ENCODE measurements at regions not wholly inside any gene's neighbourhood (a gene's known extent, or its start where the extent isn't known, plus 50 kb on each side); places are given as distances from the start of the nearest gene placed in this dataset.

DNA sequence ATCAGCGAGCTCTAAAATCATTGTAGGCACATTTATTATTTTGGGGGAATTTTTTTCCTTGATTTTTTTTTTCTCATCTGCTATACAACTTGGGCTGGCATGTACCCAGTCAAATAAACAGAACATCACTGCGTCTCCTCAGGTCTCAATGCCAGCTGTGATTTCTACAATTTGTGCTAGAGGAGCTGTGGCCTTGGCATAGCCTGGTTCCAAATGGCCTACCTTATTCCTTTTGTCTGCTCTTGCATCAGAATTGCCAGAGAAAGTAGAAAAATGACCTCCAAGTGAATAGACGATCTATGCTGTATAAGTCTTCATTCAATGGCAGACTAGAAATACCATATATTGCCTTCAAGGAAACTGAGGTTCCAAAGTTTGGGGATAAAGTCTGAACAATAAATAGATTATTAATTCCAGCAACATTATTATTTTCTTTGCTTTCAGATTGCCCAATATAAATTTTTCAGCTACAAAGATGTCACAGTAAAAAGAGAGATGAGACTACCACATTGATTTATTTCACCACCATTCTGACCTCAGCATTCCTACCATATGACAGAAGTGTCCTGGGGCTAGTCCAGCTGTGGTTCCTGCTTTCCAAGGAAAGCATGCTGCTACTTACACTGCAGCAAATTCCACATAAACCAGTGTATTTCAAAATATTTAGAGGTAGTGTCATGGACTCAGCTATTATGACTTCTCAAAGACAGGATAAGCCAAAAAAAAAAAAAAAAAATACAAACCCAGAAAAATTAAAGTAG, 493.9 kb upstream of the ZNF385D start:
- no peak overlapping the region for H2AFZ ChIP-seq
- no peak overlapping the region for H3K4me2 ChIP-seq (ENCODE audit: low read length)
- H3K9me3 ChIP-seq (ENCODE audit: control insufficient read depth, low read length): no peaks in the 10 kb centered on the region
- no peaks in the 10 kb centered on the region for H3K27me3 ChIP-seq (ENCODE audit: control insufficient read depth, insufficient read depth, low read length)
- H3K79me2 ChIP-seq: no peaks in the 10 kb centered on the region
- TF ChIP-seq CTCF (IDR thresholded peaks at IDR 0.05): no peak
- no peaks in the 10 kb centered on the region for H3K36me3 ChIP-seq (ENCODE audit: control insufficient read depth, insufficient read depth, low read length)
- H3K9ac ChIP-seq: no peak overlapping the region
- H3K27ac ChIP-seq: no peak overlapping the region
- no peaks in the 10 kb centered on the region for H3K4me1 ChIP-seq
- no peak overlapping the region for H3K4me3 ChIP-seq (ENCODE audit: low read depth, low read length)

DNA sequence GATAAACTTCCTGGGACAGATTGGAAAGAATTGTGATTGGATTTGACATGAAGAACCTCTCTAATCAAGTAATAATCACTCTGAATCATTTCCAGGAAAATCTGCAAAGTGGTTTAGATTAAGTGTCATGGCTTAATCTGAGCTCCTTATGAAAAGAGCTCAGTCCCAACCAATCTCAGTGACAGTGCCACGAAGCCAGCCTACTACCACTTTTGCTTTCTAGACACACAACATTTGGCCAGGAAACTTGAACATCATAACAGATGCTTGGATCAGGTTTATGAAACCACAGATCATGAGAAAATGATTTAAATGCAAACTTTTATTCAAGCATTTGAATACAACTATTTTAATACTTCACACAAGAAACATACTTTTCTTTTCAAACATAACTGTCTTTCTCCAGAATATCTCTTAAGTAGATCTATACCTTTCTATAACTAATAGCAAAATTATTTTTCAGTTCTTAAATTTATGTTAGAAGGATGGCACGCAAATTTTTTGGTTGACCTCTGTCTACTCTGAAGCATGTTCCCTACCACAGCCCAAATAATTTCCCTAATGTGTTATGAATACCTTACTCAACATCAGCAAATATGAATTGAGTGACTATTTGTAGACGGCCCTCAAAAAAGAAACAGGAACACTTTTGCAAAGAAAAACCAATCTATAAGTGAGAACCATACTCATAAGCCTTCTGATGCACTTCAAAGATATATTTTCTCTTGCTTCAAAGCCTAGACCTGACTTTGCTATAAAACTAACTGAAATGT, 495.0 kb upstream of the ZNF385D start:
- Histone ChIP-seq H3K4me3 (ENCODE audit: low read depth, low read length) (no peak overlapping the region), H3K79me2 (no peaks in the 10 kb centered on the region), H3K36me3 (ENCODE audit: control insufficient read depth, insufficient read depth, low read length) (no peaks in the 10 kb centered on the region), H3K27me3 (ENCODE audit: control insufficient read depth, insufficient read depth, low read length) (no peaks in the 10 kb centered on the region), H3K27ac (no peak overlapping the region), H3K4me1 (no peaks in the 10 kb centered on the region), H3K4me2 (ENCODE audit: low read length) (no peak overlapping the region), H3K9ac (no peak overlapping the region), H2AFZ (no peak overlapping the region), H3K9me3 (ENCODE audit: control insufficient read depth, low read length) (no peaks in the 10 kb centered on the region)
- no peak for TF ChIP-seq CTCF (IDR thresholded peaks at IDR 0.05)

GRCh38 chr3:22249658-22250057, 498.6 kb upstream of the ZNF385D start:
- Histone ChIP-seq H3K27ac (no peak overlapping the region), H3K4me3 (ENCODE audit: low read depth, low read length) (no peak overlapping the region), H2AFZ (no peak overlapping the region), H3K9me3 (ENCODE audit: control insufficient read depth, low read length) (no peaks in the 10 kb centered on the region), H3K36me3 (ENCODE audit: control insufficient read depth, insufficient read depth, low read length) (no peaks in the 10 kb centered on the region), H3K27me3 (ENCODE audit: control insufficient read depth, insufficient read depth, low read length) (no peaks in the 10 kb centered on the region), H3K79me2 (no peaks in the 10 kb centered on the region), H3K4me1 (no peaks in the 10 kb centered on the region), H3K4me2 (ENCODE audit: low read length) (no peak overlapping the region), H3K9ac (no peak overlapping the region)
- no peak for TF ChIP-seq CTCF (IDR thresholded peaks at IDR 0.05)

DNA sequence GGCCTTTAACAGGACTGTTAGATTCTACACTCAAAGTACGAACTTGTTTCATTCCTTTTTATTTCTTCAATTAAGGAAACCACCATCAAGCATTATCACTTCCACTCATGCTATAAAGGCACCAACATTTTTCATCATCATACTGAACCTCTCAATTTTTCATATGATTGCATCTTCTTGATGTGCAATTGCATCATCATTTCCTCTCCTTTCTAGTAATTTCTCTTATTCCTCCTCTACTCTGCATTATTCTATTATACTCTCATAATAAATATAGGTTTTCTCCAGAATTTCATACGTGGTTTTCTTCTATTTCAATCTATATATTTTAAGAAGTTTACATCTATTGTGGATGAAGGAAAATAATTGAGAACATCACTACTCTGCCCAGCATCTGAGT, 506.2 kb upstream of the ZNF385D start:
- Histone ChIP-seq H3K27ac (no peak overlapping the region), H3K79me2 (no peaks in the 10 kb centered on the region)

More for the DNA sequence above, 506.2 kb upstream of the ZNF385D start:
- Histone ChIP-seq H3K27me3 (ENCODE audit: control insufficient read depth, insufficient read depth, low read length) (no peaks in the 10 kb centered on the region), H3K4me1 (no peaks in the 10 kb centered on the region), H3K4me3 (ENCODE audit: low read depth, low read length) (no peak overlapping the region), H2AFZ (no peak overlapping the region), H3K9ac (no peak overlapping the region), H3K4me2 (ENCODE audit: low read length) (no peak overlapping the region), H3K36me3 (ENCODE audit: control insufficient read depth, insufficient read depth, low read length) (no peaks in the 10 kb centered on the region), H3K9me3 (ENCODE audit: control insufficient read depth, low read length) (no peaks in the 10 kb centered on the region)
- TF ChIP-seq CTCF (IDR thresholded peaks at IDR 0.05): no peak

All from parathyroid adenoma (tissue), 2 donors.